Activated effector memory CD4-positive, alpha-beta T cell treated with anti-CD3 and anti-CD28 coated beads, Interleukin-2, amount 50 U/mL, for 16 hours (primary cell): ENCODE measurements at regions not wholly inside any gene's neighbourhood (a gene's known extent, or its start where the extent isn't known, plus 50 kb on each side); places are given as distances from the start of the nearest gene placed in this dataset.

Experiments
- DNase-seq: peaks from one replicate; pipeline ENCODE4 v3.0.0-alpha.2; 2020

- no peak for DNase-seq
These were observed 415.2 kb upstream of the OR4E1 start for GRCh38 chr14:22088614-22089342.

GRCh38 chr14:22086131-22086530, 412.5 kb upstream of the OR4E1 start:
- DNase-seq: no peak

GRCh38 chr14:22084393-22085281, 411.0 kb upstream of the OR4E1 start:
- DNase-seq: no peak

- DNase-seq: no peak
These were observed 407.7 kb upstream of the OR4E1 start for GRCh38 chr14:22081337-22081736.

GRCh38 chr14:22079766-22080165, 406.1 kb upstream of the OR4E1 start:
- DNase-seq: no peak

GRCh38 chr14:22073801-22074200, 400.2 kb upstream of the OR4E1 start:
- no peak for DNase-seq

- DNase-seq: peak; percentile 69
These were observed 397.4 kb upstream of the OR4E1 start for GRCh38 chr14:22071006-22071405.

GRCh38 chr14:22070119-22070982, 396.7 kb upstream of the OR4E1 start:
- DNase-seq: peak; percentile 81

- no peak for DNase-seq
These were observed 391.7 kb upstream of the OR4E1 start for GRCh38 chr14:22065347-22065746.

GRCh38 chr14:22059201-22059600, 385.6 kb upstream of the OR4E1 start:
- no peak for DNase-seq

- DNase-seq: peak; percentile 64
These were observed 379.2 kb upstream of the OR4E1 start for GRCh38 chr14:22052795-22053194.

- peak; percentile 61 for DNase-seq
These were observed 373.5 kb upstream of the OR4E1 start for GRCh38 chr14:22047115-22047514.

- DNase-seq: no peak
These were observed 372.4 kb upstream of the OR4E1 start for GRCh38 chr14:22046063-22046462.

GRCh38 chr14:22044193-22044592, 370.6 kb upstream of the OR4E1 start:
- no peak for DNase-seq

GRCh38 chr14:22040781-22041125, 367.1 kb upstream of the OR4E1 start:
- DNase-seq: no peak

GRCh38 chr14:22039938-22040780, 366.5 kb upstream of the OR4E1 start:
- peak; percentile 68 for DNase-seq

GRCh38 chr14:22036541-22037239, 363.1 kb upstream of the OR4E1 start:
- no peak for DNase-seq

GRCh38 chr14:22026527-22026926, 352.9 kb upstream of the OR4E1 start:
- no peak for DNase-seq

- DNase-seq: no peak
These were observed 352.3 kb upstream of the OR4E1 start for GRCh38 chr14:22025879-22026278.

GRCh38 chr14:22024137-22024536, 350.5 kb upstream of the OR4E1 start:
- DNase-seq: no peak

- no peak for DNase-seq
These were observed 345.3 kb upstream of the OR4E1 start for GRCh38 chr14:22018890-22019289.

GRCh38 chr14:22012452-22012851, 338.8 kb upstream of the OR4E1 start:
- no peak for DNase-seq
